Tongue (tissue), 1 donor: ENCODE measurements at regions not wholly inside any gene's neighbourhood (a gene's known extent, or its start where the extent isn't known, plus 50 kb on each side); places are given as distances from the start of the nearest gene placed in this dataset.
A peak's percentile ranks its signal among the peaks of the same experiment; 100 is the strongest.

Source experiments
- DNase-seq: peaks from one replicate; pipeline ENCODE4 v3.0.0-alpha.2; 2015

DNA sequence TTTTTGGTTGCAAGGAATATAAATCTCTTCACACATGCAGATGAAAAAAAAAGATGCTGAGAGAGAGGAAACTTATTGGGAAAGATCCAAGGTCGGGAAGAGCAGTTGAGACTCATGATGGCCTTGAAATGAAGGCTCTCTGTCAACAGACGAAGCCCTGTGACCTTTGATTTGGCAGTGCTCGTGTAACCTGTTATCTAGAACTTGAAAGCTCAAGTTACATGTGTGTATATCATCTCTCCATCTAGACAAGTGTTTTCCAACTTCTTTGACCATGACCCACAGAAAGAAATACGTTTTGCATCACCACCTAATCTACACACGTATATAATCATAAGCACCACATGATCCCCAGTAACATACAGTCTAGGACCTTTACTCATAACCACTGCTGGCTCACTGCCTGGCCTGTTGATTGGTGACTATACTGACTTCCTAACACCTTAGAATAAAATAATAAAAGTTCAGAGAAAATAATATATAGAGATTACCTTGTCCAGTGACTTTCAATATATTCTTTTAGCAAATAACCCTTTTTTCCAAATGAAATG, 319.0 kb upstream of the PKDCC start:
- no peak for DNase-seq

DNA sequence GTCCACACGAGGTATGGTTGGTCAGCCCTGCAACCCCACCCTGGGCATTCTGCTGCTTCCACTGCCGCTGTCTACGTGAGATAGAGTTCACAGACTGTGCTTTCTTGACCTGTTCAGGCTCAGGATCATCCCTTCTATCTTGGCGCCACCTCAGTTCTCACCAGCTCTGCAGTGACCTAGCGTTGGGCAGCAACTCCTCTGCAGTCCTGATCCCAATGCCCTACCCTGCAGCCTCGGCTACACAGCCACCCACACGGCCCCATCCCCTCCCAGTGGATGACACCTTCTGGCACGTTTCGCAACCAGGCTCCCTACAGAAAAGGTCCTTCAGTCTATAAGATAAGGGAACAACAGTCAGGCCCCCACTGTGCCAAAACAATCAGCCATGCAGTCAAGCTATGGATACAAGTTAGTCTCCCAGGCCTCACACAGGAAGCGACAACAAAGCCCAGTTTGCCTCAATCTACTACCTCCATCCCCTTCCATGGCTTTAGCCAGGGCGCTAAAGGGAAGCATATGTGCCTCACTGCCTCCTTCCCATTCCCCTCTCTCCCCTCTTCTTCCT, 317.9 kb upstream of the PKDCC start:
- DNase-seq, result no peak

DNA sequence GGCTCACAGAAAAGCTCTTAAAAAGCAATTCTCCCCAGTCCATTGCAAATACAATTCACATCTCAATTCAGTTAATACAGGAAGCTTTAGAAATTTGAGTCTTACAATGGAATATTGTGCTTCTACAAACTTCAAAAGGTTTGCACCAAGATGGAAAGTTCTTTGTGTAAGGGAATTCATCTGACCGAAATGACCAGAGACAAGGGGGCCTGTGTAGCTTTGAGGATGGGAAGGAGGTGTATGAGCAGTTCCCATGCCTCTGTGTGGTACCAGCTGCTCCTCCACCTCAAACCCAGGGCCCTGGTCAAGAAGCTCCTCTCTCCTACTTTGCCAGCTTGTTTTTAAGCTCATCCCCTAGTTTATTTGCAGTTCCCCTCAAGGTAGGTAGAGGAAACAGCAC, 312.8 kb upstream of the PKDCC start:
- DNase-seq, result no peak

DNA sequence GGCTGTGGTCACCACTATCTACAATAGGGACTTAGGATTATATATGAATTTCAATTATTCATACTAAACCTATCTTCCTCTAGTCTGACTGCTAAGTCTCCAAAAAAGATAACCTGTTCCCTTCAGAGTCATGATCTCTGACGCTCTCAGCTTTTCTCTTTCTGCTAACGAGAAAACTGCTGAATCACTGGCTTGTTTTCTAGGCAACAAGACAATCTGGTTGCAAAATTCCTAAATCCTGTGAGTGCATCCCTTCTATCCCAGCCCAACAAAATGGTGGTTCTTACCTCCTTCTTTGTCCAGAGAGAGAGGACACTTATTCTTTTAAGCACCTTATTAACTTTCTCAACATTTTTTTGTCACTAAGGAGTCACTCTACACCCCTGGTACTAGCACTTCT, 312.3 kb upstream of the PKDCC start:
- no peak for DNase-seq

DNA sequence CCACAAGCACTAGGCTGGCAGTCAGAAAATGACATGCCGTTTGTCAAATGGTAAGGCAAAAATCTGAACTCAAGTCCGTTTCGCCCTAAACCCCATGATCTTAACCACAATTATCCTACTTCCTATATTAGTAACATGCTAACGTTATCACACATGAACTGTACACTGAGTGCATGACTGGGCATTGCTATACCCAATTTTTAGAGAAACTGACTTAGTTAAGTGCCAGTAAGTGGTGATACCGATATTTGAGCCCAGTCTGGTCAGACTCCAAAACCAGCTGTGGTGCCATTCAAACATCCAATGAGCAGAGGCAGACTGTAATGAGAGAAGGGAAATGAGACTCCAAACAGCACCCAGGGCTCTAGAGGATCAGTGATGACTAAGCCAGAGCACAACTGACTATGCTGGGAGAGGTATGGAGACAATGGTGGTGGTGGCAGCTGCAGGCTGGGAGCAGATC, 311.7 kb upstream of the PKDCC start:
- DNase-seq, result peak; percentile 30

DNA sequence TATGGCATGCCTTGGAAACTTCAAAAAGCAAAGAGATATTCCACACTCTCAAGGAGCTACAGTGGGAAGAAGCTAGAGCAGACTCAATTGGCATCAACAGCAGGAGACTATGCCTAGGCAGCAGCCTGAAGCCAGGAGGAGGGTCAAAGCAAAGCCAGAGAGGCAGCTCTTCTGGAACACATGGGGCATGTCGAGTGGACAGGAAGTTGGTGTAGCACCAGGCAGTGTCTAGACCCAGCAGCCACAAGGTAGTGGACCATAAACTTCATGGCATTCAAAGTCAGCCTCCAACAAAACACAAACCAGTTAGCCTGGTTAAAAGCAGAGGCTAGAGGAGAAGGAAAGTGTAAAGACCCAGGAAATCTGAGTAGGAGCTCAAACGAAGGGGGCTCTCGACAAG, 311.2 kb upstream of the PKDCC start:
- no peak for DNase-seq

DNA sequence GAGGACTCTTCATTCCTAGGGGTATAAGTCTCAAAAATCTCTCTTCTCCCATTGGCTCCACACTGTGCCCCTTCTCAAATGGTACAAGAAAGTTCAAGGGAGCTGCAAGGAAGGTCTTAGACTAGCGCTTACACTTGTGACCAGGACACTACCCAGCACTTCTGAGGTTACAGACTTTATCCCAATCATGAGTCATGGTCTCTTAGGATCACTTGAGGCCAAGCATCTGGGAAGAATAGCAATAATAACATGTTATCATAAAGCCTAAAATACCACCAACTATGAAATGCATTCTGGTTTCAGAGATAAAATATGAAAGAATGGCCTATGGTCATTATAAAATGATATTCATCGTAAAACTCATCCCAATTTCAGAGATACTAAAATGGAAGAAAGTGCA, 309.9 kb upstream of the PKDCC start:
- no peak for DNase-seq

DNA sequence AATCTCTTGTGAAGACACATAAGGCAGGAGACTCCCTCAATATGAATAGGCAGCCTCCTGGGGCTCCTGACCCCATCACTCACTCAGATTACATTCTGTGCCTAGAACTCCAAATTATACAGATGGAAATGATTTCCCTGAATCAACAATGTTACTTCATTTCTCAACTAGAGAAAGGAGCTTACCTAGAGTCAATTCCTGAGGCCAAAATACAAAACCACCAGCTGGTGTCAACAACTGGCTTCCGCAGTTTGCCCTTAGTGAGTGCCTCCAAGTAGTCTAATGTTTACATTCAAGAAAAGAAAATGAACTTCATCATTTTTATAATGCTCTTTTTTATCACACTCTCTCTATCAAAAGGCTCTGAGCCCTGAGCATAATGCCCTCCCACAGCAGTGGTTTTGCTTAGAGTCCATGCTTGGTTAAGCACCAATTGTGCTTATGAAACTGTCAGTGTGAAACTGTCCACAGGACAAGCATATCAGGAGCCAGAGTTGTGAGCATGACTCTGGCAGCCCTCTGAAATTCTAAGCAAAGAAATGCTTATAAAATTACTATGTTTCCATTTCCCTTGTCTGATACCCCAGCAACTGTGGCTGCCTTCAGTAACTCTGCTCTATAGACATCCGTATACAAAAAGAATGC, 305.7 kb upstream of the PKDCC start:
- DNase-seq, result no peak

DNA sequence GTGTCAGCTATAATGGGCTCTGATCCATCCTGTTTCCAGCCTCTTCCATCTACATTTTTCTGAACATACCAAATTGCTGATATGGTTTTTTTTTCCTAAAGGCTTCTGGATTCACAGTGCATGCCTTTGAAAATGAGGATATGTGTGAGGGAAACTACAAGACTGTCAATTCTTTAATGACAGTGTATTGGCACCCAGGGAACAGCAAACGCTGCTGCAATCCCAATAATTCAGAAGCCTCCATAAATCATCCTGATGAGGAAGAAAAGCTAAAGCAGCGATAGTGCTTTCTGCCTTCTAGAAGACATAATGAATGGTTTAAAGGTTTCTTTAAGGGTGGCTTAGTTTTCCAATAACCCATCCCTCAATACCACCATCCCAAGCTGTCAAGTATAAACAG, 304.5 kb upstream of the PKDCC start:
- DNase-seq, result no peak

DNA sequence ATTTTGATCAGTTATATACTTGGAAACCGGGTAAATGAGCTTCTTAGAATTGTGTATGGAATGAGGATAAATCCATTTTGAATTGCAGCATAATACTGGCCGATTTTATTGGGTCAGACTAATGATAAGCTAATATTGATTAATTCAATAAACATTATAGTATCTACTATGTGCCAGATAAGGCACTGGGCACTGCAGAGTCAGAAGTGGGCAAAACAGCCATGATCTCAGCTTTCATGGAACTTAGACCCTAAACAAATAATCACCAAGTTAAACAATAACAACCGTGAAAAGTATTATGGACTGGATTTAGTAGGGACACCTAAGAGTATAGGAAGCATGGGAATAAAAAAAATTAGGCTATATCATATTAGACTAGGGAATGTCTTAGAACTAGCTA, 297.0 kb upstream of the PKDCC start:
- DNase-seq, result no peak

DNA sequence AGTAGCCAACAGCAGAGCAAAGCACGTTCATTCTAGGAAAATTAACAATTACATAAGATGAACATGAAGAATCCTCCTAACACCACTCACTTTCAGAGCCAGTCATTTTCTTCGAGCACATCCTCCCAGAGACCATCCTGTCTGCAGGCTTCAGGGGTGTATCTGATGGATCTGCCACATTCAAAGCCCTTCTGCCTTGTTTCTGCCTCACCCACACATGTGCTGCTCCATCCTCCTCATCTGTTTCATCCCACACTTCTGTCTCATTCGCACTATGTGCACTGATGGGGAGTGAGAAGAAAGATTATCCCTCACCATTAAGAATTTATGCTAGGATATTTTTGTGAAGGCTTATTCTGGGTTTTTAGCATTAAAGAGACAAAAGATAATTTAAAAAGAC, 287.9 kb upstream of the PKDCC start:
- DNase-seq, result no peak

DNA sequence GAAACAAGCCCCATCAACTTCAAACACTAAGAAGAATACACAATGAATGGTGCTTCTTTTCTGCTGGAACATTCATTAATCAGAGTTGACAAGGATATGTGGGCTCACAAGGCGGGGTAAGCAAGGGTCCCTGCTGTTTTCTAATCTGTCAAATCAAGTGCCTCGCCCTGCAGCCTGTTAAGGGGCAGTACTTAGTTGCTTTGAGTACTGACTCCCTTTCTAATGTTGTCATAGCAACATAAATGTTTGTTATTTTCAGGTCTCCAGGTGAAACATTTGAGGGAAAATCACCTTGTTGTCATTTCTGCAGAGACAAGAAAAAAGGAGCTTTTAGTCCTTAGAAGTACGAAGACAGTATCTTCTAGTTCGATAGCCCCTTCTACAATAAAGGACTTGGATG, 284.7 kb upstream of the PKDCC start:
- no peak for DNase-seq

DNA sequence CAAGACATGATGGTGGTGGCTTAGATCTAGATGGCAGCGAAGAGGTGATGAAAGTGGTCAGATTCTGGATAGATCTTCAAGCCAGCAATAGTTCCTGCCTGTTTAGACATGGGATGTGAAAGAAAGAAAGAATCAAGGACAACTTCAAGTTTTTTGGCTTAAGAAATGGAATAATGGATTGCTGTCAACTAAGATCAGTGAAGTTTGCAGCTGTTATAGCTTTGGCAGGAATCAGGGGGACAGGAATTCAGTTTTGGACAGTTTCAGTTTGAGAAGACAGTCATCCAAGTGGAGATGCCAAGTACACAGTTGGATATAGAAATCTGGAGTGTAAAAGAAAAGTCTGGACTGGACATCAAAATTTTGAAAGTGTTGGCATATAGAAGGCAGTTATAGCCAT, 283.7 kb upstream of the PKDCC start:
- peak; percentile 30 for DNase-seq

DNA sequence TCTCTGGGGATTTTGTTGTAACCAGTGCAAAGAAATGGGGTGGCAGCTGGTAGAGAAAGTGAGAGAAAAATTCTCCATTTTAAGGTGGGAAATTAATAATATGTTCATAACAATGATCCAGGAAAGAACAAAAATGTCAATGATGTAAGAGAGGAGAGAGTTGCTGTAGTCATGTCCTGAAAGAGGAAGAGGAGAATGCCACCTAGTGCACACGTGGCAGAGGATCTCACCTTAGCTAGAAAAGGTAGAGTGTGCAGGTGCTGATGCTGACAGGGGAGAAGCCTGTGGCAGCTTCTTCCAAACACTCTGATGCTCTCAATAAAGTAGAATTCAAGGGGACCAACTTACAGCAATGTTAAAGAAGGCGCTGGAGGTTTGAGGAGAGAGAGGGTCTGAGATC, 282.9 kb upstream of the PKDCC start:
- no peak for DNase-seq

DNA sequence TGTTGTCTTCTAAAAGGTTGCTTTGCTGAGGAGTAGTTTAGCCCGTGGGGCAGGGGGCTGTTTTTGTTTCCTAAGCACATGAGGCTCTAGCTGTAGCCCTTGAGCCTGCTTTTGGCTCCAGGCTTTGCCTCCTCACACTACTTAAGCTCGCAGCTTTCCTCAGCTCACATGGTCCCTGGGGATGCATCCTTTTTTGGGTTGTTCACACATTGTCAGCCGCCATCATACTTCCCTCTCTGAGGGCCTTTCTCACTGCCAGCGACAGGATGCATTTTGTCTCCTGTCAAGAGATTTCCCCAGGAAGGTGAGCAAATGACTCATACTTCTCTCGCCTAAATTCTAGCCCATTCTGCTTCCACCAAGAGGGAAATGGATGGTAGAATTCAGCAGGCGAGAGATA, 279.5 kb upstream of the PKDCC start:
- DNase-seq, result peak; percentile 10

DNA sequence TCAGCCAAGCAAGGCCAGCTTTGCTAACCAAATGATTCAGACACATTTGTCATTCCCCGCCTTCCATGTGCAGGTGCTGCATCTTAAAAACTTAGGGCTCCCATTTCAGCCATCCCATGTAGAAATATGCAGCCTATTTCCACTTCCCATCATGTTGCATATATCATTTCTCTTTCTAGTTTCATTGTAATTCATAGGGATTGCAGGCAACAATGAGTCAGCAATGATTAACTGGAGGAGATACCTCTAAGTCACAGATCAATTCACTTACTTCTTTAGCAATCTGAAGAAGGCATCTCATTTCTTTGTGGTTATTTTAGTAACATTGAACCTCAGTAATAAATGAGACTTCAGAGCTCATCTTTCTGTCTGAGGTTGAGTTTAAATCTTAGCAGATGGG, 276.1 kb upstream of the PKDCC start:
- no peak for DNase-seq

DNA sequence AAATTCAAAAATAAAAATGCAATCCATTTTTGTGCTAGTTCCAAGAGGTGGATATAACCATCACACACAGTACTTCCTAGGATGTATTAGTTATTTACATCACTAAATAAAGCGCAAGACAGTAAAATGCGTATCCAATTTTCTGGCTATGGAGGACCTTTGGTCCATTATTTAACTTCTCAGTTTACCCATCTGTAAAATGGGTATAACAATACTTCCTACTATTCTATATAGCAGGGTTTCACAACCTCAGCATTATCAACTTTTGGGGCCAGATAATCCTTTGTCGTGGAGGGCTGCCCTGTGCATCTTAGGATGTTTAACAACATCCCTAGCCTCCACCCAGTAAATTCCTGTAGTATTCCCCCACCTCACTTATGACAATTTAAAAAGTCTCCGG, 275.1 kb upstream of the PKDCC start:
- no peak for DNase-seq

DNA sequence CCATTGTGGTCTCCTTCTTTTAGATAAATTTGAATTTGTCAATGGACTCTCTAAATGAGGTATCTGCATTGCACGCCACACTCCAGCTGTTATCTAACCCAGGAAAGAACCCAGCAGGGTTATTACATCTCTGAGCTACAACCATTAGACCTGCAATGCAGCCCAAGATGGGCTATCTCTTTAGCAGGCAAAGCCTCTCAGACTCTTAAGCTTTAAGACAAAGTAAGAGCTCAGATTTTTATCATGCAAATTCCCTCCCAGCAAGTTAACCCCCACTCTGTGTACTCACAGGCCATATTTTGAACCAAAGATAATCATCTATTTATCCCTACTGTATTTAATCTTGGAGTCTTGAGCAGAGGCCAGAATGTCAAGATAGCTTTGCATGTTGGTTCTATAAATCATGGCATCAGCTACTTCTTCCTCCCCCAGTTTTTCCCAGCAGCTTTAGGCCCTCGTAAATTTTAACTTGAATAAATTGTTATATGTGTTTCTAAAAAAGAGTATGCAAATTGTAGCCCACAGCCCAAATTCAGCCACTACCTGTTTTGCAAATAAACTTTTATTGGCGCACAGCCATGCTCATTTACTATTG, 273.7 kb upstream of the PKDCC start:
- DNase-seq, result no peak

DNA sequence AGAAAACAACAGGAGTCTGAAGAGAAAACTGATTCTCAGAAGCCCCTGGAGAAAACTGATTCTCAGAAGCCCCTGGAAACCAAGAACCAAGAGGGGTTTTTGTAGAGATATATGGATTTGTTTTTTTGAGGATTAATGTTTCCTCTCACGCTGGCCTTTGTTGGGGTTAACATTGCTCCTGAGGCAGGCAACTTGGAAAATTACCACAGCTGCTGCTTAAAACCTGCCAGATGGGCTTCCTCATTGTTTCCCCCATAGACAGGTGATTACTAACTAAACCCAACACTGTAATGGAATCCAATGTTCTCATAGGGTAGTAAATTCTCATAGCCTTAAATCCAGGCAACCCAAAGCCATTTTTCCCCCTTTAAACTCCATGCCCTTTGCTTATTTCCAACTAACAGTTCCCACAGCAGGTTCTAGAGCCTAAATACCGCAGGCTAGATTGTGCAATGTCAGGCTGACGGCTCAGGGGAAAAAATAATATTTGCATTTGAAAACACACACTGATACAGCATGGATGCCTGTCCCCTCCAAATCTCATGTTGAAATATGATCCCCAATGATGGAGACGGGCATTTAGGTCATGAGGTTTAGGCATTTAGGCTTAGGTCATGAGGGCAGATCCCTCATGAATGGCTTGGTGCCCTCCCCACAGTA, 272.3 kb upstream of the PKDCC start:
- DNase-seq, result no peak

DNA sequence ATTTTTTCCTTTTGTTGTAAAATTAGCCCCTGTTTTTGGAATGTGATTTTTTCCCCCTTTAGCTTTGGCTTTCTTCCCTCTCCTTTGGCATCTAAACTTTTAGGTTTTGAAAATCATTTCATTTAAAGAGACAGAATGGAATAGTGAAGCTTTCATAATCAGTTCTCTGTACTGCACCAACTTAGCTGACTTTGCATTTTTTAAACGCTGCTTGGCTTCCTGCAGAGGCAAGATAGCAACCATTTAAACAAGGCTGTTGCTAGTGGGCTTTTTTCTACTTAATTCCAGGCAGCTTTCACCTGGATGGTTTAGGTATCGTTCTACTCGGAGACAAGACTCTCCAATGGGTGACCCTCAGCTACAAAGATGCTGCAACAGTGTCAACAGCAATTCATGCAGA, 267.9 kb upstream of the PKDCC start:
- DNase-seq, result peak; percentile 5

DNA sequence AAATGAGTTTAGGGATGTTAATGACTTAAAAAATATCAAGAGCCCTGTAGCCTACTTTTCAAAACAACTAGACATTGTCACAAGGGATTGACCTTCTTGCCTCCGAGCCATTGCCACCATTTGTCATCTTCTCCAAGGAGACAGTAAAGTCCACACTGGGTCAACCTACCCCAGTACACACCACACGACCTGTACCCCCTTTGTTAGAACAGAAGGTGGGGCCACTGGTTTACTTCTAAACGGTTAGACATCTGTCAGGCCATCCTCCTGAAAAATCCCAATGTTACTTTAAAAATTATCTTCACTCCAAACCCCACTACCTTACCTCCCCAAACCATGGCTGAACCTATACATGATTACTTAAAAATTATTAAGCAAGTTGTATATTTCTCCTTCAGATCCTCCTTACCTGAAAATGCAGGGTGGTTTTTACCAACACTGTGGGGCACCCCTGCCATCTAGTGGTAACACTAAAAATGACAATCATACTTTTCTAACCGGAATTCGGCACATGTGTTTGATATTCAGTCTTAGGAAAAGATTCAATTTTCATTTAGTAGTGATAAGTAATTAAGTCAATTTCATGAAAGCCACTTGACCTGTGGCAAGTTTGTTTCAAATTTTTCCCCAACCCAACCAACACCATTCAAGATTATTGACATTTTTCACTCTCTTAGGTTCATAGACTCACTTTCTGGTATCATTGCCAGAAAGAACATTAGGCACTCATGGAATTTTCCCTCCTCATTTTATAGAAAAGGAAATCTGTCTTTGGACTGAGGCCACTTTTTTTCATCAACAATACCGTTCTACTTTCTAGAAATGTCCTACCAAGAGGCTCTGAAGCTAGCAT, 265.3 kb upstream of the PKDCC start:
- DNase-seq, result peak; percentile 70

DNA sequence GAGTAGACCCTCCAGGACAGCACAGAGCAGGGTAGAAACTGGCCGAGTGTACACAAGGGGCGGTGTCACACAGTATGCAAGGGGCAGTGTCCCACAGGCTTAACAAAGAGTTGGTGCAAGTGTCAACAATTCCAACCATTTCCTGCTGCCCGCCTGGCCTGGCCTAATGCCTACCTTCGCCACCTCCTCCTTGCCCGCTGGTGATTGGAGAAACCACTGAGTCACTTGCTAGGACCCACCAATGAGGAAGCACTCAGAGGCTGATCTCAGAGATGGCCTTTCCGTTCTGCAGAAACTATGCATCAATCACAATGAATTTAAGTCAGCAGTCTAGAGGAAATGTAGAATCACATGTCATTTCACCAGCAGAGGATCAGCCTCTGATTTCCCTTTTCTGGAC, 263.3 kb upstream of the PKDCC start:
- DNase-seq, result no peak
